Mucosa of descending colon (tissue), 3 donors: ENCODE measurements at regions not wholly inside any gene's neighbourhood (a gene's known extent, or its start where the extent isn't known, plus 50 kb on each side); places are given as distances from the start of the nearest gene placed in this dataset.

Source experiments
- ATAC-seq: fragments of 200-7000 bp; cut with Tn5 transposase; one replicate; pipeline ENCODE4 v1.9.1; 2020; ENCODE audit warnings: mild to moderate bottlenecking, moderate library complexity
- DNase-seq, 3 donors: peaks; one replicate each; pipeline ENCODE4 v3.0.0-alpha.2; 2020
- H3K36me3 ChIP-seq: fragments of 200-600 bp; one replicate; pipeline ENCODE4 v1.8.0; 2021; ENCODE audit warnings: low read depth, mild to moderate bottlenecking
- H3K4me1 ChIP-seq: fragments of 200-600 bp; one replicate; pipeline ENCODE4 v1.8.0; 2021; ENCODE audit warnings: low read depth, mild to moderate bottlenecking
- H3K4me3 ChIP-seq: fragments of 200-600 bp; one replicate; pipeline ENCODE4 v1.8.0; 2021; ENCODE audit warnings: mild to moderate bottlenecking
- H3K9me3 ChIP-seq: fragments of 200-600 bp; one replicate; pipeline ENCODE4 v1.8.0; 2021; ENCODE audit warnings: mild to moderate bottlenecking
- intact Hi-C, 2 donors: fragments of 100-400 bp; cut with DNase I in 1 of 2; cut with micrococcal nuclease in 1 of 2; formaldehyde crosslinking; loops; one replicate each; pipeline versions ENCODE4 v1.11.0 to v1.11.1; 2022; cut with DNase I, micrococcal nuclease
- TF ChIP-seq, protein P1 (sequence below): fragments of 200-600 bp; IDR thresholded peaks from one replicate; pipeline ENCODE4 v1.8.0; 2022; ENCODE audit warnings: antibody characterized with exemption, mild to moderate bottlenecking
- donor health status: DM: no; HTN: no; CAD: no; lungs with moderate emphysema.
- donor health status: DM: no; HTN: no; CAD: no.
- donor health status: DM: no; HTN: yes; CAD: no.

DNA sequence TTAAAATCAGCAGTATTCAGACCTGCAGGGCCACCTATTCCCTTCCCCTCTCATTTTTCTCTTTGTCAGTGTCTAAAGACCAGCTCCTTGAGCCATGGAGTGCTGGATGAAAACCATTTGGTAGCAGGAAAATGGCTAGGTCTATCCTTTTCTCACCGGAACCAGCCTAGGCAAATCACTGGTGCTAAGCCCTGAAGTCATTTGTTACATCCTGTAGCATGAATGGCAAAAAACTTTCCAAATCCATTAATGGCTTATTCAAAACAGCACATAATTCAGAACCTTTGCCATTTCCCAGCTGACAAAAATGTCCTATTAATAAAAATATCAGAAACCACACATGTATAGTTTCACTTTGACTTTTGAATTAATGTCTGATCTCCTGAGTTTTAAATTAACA, 209.5 kb upstream of the E2F8 start:
- Histone ChIP-seq H3K4me1 (no peaks in the 10 kb centered on the region), H3K36me3 (no peaks in the 10 kb centered on the region), H3K4me3 (no peak overlapping the region), H3K9me3 (no peaks in the 10 kb centered on the region)
- DNase-seq (no peak), ATAC-seq (no peak)
- TF ChIP-seq, protein P1, sequence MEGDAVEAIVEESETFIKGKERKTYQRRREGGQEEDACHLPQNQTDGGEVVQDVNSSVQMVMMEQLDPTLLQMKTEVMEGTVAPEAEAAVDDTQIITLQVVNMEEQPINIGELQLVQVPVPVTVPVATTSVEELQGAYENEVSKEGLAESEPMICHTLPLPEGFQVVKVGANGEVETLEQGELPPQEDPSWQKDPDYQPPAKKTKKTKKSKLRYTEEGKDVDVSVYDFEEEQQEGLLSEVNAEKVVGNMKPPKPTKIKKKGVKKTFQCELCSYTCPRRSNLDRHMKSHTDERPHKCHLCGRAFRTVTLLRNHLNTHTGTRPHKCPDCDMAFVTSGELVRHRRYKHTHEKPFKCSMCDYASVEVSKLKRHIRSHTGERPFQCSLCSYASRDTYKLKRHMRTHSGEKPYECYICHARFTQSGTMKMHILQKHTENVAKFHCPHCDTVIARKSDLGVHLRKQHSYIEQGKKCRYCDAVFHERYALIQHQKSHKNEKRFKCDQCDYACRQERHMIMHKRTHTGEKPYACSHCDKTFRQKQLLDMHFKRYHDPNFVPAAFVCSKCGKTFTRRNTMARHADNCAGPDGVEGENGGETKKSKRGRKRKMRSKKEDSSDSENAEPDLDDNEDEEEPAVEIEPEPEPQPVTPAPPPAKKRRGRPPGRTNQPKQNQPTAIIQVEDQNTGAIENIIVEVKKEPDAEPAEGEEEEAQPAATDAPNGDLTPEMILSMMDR, result no peak
- intact Hi-C loops, result no loop called here

DNA sequence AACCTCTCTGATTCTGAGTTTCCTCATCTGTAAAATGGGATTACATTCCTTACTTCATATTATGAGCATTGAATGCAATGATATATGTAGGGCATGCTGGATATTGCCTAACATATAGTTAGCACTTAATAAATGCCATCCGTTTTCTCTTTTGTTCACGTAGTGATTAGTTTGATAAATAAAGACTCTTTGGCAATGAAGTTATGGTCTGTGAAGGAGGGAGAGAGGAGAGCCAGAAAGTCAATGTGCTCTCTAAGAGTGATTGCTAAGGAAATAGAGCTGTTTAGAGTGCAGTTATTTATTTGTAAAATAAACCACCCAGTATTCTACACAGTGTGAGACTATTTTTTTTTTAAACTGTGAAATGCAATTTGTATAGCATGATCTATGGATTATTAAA, 207.9 kb upstream of the E2F8 start:
- DNase-seq (no peak), ATAC-seq (no peak)
- H3K36me3 ChIP-seq, result no peaks in the 10 kb centered on the region
- no peak overlapping the region for H3K4me3 ChIP-seq
- intact Hi-C loops, result no loop called here
- no peaks in the 10 kb centered on the region for H3K4me1 ChIP-seq
- H3K9me3 ChIP-seq, result no peaks in the 10 kb centered on the region
- TF ChIP-seq, protein P1, result no peak

DNA sequence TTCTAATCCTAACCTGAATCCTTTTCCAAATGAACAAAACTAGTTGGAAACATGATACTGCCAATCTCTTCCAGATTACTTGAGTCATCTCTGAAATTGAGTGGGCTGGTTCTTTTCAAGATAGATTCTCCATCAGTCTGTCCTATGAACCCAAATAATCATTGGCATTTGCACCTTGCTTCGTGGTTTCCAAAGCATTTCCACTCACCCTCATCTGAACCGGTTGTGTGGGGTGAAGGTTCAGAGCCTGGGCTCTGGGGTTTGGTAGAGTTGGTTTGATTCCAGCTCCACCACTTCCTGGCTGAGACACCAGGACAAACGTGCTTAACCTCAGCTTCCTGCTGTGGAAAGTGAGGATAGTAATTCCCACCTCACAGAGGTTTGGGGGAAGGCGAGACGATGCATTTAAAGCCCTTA, 206.4 kb upstream of the E2F8 start:
- Histone ChIP-seq H3K9me3 (no peaks in the 10 kb centered on the region), H3K36me3 (no peaks in the 10 kb centered on the region), H3K4me3 (no peak overlapping the region), H3K4me1 (no peaks in the 10 kb centered on the region)
- ATAC-seq (no peak), DNase-seq (no peak)
- TF ChIP-seq, protein P1, result no peak
- intact Hi-C loops, result no loop called here

DNA sequence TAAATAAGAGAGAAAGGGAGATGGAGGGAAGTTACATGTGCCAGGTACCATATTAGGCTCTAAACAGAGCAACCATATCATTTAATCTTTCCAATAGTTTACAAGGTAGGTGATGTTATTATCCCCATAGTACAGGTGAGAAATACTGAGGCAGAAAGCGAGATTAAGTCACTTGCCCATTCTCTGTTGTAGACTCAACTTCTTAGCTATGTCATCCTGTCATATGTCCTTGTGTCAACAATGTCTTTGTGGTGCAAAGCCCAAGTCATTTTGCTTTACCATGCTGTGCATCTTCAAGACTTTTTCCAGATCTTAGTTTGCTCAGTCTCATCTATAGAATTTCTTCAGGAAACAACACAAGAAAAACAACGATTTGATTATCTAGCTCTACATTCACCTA, 205.0 kb upstream of the E2F8 start:
- TF ChIP-seq, protein P1, result no peak
- no peak for ATAC-seq
- DNase-seq, result no peak
- intact Hi-C loops, result no loop called here
- Histone ChIP-seq H3K4me3 (no peak overlapping the region), H3K36me3 (no peaks in the 10 kb centered on the region), H3K9me3 (no peaks in the 10 kb centered on the region), H3K4me1 (no peaks in the 10 kb centered on the region)

DNA sequence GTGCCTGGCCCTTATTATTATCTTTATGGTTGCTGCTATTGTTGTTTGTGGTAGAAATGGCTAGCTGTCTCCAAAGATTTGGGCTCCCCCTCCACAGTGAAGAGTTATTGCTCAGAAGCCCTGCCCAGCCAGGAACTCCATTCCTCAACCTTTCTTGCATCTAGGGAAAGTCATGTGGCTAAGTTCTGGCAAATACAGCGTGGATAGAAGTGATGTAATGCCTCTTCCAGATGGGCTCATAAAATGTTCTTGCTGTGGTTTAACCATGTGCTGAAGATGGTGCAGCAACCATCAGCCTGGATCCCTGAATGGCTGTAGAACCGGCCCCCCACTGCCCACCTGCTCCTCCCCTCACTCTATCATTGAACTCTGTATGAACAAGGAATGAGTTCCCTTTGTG, 203.5 kb upstream of the E2F8 start:
- intact Hi-C loops, result no loop called here
- ATAC-seq, result no peak
- Histone ChIP-seq H3K36me3 (no peaks in the 10 kb centered on the region), H3K9me3 (no peaks in the 10 kb centered on the region), H3K4me3 (no peak overlapping the region), H3K4me1 (no peaks in the 10 kb centered on the region)
- DNase-seq, result no peak
- TF ChIP-seq, protein P1, result no peak

DNA sequence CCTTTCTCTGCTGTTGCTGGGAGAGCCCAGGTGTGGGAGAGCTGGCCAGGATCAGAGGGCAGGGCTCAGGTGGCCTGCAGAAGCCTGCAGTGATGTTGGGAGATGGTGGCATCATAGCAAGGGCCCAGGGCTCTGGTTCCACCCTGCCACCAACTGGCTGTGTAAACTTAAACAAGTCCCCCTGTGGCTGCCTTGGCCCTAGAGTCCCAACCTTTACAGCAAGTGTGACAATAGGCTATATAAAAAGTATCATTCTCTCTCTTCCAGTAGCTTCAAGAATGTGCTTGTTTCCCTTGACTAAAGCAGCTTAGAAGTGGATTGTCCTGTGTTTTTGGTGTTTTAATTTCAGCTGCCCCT, 201.8 kb upstream of the E2F8 start:
- Histone ChIP-seq H3K4me1 (no peaks in the 10 kb centered on the region), H3K9me3 (no peaks in the 10 kb centered on the region), H3K36me3 (no peaks in the 10 kb centered on the region), H3K4me3 (no peak overlapping the region)
- TF ChIP-seq, protein P1, result no peak
- intact Hi-C loops, result no loop called here
- DNase-seq (no peak), ATAC-seq (no peak)
